UCSD-AML1 (cell line): ENCODE measurements at regions not wholly inside any gene's neighbourhood (a gene's known extent, or its start where the extent isn't known, plus 50 kb on each side); places are given as distances from the start of the nearest gene placed in this dataset.

Source experiments
- DNase-seq: peaks from one replicate; lab custom pipeline; 2025; ENCODE audit not compliant: unreplicated experiment; lab: John Stamatoyannopoulos, UW

DNA sequence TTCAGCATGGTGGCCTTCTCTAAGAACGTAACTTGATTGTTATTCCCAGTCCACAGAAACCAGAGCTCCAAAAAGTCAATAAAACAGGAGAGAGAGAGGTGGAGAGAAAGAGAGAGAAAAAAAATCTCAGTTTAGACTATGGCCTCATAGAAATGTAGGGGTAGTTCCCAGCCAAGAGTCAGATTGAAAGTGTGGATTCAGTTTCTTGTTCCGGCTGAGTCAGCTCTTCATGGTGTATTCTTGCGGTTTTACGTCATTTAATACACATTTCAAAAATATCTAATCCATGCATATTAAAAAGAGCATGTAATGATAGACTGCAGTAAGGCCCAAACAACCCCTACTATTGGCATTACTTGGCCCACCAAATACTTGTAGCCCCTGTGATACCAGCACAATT, 303.9 kb downstream of the ETAA1 start:
- no peak for DNase-seq

- no peak for DNase-seq
These were observed 305.2 kb downstream of the ETAA1 start for GRCh38 chr2:67702284-67702683.

DNA sequence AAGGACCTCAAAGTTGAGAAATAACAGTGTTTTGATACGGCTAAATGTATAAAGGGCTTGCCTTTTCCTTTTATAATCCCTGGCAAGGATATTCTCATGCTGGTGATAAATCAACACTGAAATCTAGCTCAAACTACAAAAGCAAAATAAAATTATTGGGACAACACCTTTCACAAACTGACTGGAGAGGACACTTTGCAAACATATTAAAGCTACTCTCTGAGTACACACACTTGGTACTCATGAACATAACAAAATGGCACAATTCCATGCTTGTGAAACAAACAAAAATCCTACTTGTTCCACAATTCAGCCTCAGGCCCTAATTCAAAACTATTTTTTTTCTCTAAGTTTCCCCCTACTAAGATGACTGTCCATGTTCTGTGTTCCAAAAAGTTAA, 305.8 kb downstream of the ETAA1 start:
- no peak for DNase-seq

DNA sequence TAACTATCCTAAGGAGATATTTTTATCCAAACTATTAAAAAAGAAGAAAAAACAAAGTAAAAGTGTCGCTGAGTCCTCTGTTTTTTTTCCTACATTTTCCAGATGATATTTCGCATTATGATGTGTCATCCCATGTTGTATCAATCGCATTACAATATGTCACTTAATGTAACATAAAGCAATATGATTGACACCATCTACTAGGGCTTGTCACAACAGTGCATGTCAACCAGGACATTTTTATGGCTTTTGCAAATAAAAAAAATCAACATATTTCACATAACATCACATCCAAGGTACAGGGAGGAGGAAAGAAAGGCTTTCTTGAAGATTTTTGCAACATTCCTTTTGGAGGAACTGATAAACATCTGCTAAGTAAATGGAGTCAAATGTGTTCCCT, 308.9 kb downstream of the ETAA1 start:
- no peak for DNase-seq

DNA sequence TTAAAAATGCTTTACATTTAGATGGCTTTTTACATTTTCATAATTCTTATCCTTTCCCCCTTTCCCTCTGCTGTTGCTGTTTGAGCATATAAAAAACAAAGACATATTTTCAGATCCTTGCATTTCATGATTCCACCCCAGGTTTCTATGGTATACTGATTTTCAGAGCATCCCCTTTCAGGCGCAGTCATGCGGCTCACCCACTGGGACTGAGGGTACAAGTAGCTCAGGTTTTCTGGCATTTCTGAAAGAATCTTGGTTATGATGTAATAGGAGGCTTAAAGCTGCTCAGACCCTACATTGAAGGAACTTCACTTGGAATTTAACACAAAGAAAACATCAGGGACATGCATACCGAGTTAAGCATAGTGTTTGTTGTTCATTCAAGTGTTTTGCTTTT, 310.8 kb downstream of the ETAA1 start:
- no peak for DNase-seq

DNA sequence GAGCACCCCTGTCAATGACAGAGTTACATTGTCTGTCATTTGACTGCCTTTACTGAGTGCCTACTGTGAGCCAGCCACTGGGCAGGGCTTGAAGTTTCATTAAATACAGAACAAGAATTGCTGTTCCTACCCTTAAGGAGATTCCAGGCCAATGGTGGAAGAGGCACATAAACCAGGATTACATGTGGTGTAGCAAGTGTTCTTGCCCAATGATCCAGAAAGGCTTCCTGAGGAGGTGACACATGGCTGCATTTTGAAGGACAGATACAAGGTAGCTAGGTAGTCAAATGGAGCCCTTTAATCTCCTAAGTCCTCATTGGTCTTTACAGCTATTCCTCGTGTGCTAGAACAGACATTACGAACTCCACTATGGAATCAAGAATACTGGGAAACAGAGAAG, 312.7 kb downstream of the ETAA1 start:
- DNase-seq = no peak

DNA sequence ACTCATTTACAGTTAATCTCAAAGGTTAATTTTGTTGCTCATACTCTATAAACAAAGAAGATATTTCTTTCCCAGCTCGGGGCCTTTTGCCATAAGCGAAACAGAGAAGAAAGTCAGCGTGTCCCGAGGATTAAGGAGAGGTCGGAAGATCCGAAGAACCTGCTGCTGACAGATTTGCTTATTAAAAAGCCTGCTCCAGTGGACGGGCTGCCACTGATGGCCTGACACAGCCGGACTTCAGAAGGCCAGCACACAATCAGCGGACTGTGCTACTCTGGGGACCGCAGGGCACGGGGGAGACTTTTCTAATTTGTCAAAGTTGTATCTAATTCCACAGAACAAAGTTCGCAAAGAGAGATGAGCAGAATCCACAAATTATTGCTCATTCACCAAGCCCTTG, 315.4 kb downstream of the ETAA1 start:
- DNase-seq = no peak

DNA sequence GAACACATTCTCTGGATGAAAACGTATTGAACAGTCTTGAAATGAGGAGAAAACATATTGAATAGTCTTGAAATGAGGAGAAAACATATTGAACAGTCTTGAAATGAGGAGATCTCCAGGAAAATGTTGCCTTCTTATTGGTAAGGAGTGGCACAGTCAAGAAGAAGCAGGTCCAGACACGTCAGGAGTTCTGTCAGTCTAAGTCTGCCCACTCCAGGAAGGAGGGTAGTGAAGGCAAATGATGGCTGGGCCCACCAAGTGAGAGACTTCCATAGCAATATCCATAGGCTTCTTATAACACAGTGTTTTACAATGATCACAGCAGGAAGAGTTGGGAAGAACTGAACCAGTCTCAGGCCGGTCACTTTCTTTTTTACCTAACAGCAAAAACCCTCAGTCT, 316.2 kb downstream of the ETAA1 start:
- DNase-seq = no peak

GRCh38 chr2:67716895-67717396, 319.8 kb downstream of the ETAA1 start:
- DNase-seq = no peak

- DNase-seq = no peak
These were observed 320.6 kb downstream of the ETAA1 start for GRCh38 chr2:67717692-67718091.

GRCh38 chr2:67719351-67719750, 322.2 kb downstream of the ETAA1 start:
- DNase-seq = no peak

DNA sequence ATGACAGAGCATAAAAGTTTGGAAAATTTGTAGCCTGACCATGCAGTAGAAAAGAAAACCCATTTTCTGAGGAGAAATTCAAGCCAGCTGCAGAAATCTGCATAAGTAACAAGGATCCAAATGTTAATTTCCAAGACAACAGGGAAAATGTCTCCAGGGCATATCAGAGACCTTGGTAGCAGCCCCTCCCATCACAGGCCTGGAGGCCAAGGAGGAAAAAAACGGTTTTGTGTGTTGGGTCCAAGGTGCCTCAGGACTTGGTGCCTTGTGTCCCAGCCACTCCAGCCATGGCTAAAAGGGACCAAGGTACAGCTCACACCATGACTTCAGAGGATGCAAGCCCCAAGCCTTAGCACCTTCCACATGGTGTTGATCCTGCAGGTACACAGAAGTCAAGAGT, 324.4 kb downstream of the ETAA1 start:
- DNase-seq = no peak

GRCh38 chr2:67724261-67724660, 327.1 kb downstream of the ETAA1 start:
- DNase-seq = no peak

DNA sequence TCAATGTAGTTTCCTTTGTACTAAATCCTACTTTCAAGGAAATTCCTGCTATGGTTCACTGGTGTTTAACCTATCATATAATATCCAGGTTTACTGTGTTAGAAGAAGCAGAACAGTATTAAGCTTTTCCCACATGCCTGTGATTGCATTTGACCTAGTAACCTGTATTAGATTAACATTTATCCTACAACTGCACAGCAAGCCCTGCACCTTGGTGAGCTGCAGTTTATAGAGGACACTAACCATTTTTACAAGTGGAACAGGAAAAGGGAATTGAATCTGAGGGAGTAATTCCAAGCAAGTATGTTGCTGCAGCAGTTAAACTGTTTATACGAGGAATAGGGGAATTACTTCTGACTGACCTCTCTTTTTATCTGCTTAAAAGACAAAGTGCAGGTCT, 328.6 kb downstream of the ETAA1 start:
- DNase-seq = no peak

- no peak for DNase-seq
These were observed 329.3 kb downstream of the ETAA1 start for GRCh38 chr2:67726416-67726815.

DNA sequence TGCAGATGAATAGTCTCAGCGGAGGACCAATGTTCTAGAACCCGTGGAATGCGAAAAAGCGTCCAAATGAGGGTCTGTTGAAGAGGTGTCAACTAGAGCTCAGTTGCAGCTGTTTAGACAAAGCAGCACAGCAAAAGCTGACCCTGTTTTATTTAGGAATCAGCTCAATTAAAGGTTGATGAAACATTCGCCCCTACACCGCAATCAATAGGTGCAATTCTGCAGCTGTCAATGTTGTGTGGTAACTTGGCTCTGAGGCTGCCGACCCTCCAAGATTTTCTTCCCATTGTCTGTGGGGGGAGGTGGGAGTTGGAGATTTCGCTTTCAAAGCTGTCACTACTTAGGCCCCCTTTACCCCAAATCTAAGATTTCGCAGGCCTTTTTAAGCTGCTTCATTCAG, 330.0 kb downstream of the ETAA1 start:
- no peak for DNase-seq

- DNase-seq = no peak
These were observed 330.5 kb downstream of the ETAA1 start for GRCh38 chr2:67727623-67728022.

DNA sequence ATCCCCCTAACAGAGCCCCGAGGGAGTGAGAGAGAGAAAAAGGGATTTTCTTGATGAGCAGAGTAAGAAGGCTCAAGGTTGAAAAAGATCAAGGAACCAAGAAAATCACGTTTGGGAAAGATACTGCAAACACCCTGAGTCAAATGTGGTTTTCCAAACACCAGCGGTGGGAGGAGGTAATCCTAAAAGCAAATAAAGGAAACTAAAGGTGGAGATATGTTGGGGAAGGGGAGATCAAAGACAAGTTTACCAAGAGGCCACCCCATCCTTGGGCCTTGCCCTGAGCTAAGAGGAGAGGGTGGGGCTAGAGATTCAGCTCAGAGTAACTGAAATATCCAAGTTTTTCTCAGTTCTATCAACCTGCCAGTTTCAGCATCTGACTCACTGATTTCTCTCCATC, 332.3 kb downstream of the ETAA1 start:
- DNase-seq = no peak

- peak; percentile 21 for DNase-seq
These were observed 329.3 kb downstream of the C1D start for GRCh38 chr2:67733517-67733916.

GRCh38 chr2:67752199-67752598, 310.6 kb downstream of the C1D start:
- no peak for DNase-seq

GRCh38 chr2:67752969-67753368, 309.8 kb downstream of the C1D start:
- DNase-seq = no peak

DNA sequence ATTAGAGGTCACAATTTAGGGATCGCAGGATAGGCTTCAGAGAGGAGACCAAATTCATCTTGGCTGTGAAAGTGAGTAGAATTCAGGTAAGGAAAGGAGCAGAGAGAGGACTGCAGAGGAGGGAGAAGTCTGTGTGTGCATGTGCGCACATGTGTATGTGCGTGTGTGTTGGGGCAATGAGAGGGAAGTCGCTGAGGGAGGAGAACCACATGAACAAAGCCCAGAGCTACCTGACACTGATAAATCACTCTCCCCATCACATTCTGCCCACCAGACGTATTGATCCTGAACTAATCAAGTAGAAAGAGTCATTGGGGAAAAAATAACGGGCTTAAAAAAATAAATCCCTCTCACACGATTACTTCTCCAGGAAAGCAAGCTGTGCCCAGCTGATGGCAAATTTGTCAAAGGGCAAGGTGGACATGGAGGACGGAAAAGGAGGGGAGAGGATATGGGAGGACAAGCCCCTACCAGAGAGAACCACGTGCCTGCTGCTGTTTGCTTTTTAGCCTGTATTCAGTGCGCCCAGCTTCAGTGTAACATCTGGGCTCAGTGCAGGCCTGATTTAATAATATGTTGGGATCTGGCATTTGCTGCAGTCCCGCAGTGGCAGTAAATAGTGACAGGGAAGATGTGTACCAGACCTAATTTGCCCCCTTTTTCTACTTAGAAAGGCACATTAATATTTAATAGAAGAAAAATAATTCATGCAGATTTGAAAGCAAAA, 307.5 kb downstream of the C1D start:
- DNase-seq = no peak

DNA sequence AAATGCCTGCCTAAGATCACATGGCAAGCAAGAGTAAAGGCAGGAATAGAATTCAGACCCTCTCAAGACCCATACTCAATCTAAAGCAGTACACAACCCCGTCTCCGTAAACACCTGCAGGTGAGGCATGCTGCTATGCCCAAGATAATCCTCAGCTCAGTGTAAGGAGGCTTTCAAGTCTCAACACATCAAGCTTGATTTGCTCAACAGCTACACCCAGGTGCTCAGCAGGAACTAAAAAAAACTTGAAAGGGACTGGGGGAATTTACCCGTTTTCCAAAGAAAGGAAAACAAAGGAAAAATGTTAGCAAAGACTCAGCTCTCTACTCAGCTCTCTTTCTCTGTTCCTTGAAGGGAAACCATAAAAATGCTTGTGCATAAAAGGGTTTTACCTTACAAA, 301.8 kb downstream of the C1D start:
- DNase-seq = no peak
